HL-60/S4 treated with phorbol 12-myristate 13-acetate at 8.2 ng/mL for 4 days and 3 days (cell line): ENCODE measurements at regions not wholly inside any gene's neighbourhood (a gene's known extent, or its start where the extent isn't known, plus 50 kb on each side); places are given as distances from the start of the nearest gene placed in this dataset.
"Not testable (repeated sequence)": the region's sequence is repeated elsewhere in the genome, so short reads cannot be mapped to it uniquely, and the experiment has no call there.

Experiments
- in situ Hi-C: fragments of 300-500 bp; cut with MboI; formaldehyde crosslinking; loops from 2 replicates; pipeline ENCODE4 v1.15.0; 2022; ENCODE audit warnings: low sequenced_read_pairs

DNA sequence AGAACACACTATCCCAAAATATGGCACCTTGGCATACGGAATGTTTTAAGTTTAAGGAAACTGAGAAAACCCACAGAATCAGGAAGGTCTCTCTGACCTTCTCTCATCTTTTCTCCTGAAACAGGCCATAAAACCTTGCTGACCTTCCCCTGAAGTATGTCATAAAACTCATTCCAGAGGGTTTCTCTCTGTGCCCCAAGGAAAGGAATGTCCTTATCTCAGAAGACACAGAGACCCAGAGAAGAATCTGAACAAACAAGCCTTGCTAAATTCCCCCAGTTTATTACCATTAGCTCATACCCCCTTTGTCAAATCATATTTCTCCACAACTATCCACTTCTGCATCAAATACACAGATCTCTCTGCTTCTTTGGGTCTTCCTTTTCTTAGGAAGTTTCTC lies 603.1 kb downstream of the MCTP2 start:
- in situ Hi-C loops: no loop called here

DNA sequence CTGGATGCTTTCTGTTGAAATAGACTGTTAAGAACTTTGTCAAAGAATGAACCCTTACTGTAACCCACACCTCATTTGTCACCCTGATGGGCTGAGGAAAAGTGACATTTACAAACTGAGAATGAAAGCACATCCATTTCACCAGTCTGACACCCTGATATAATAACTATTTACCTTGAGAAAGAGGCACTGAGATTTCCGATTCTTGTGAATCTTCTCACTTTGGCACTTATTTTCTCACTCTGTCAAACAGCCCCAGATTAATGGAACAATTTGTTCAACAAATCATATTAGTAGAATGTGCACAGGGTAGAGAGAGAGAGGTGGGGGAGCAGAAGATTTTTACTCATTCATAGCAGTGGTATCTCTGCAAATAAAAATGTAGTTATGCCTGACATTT lies 606.9 kb downstream of the MCTP2 start:
- in situ Hi-C loops: no loop called here

DNA sequence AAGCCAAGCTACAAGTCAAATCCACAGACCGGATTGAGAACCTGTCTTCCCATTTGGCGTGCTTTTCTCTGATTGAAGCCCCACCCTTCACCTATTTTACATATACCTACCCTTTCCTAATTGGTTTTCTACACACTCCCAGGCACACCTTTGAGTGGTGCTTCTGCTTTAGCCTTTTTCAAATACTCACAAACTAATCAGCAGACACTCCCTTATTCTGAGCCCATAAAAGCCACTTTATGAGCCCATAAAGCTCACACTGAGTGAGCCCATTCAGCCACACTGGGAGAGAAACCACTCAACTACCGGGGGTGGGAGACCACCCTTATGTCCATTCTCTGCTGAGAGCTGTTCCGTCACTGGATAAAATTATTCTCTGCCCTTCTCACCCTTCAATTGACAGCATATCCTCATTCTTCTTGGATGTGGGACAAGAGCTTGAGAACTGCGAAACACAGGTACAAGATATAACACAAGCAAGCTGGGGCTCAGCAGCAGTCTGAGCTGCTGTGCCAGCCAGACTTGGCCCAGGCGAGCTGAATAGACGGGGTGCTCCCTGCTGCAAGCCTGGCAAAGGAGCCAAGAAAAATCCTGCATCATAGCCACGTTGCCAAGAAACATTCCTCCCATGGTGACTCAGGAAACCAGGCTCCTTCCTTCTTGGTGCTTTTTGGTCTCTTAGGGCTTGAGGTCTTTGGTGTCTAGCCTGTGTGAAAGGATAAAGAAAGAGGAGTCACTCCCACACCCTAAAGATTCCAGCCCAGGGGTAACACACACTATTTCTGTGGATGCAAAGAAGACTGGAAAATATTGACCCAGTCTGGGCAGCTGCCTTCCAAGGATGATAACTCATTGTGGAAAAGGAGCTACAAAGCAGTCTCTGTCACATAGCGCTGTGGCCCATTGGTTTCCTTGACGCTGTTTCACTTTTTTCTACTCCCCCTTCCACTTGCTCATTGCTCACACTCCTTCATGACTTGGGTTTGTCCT lies 609.7 kb downstream of the MCTP2 start:
- in situ Hi-C loops: no loop called here

DNA sequence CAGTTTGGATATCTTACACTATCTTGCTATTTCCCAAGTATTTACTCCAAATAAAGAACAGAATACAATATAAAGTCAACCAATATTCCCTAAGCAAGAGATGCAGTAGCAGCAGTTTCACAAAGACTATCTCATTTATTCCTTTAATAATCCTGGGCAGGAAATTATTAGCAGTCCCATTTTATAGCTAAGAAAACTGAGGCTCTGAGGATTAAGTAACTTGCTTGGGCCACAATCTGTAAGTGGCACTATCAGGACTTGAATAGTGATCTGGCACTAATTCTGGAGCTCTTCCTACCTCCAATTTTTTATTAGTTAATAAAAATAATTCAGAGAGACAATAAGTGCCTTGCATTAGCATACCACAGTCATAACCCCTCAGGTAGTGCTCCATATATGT lies 611.7 kb downstream of the MCTP2 start:
- in situ Hi-C loops: no loop called here

DNA sequence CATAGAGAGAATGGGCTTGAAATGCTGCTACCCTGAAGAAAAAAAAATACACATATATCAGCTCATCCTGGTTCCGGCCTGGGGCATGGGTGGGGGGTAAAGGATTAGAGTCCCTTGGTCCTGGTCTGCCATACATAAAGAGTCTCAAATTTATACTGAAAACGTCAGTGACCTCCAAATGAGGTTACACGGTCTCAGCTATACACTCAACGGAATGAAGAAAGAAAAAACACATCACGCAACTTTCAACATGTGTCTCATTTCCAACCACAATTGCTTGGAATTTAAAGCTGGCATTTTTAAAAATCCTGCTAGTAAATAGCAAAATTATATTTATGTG lies 612.8 kb downstream of the MCTP2 start:
- in situ Hi-C loops: no loop called here

DNA sequence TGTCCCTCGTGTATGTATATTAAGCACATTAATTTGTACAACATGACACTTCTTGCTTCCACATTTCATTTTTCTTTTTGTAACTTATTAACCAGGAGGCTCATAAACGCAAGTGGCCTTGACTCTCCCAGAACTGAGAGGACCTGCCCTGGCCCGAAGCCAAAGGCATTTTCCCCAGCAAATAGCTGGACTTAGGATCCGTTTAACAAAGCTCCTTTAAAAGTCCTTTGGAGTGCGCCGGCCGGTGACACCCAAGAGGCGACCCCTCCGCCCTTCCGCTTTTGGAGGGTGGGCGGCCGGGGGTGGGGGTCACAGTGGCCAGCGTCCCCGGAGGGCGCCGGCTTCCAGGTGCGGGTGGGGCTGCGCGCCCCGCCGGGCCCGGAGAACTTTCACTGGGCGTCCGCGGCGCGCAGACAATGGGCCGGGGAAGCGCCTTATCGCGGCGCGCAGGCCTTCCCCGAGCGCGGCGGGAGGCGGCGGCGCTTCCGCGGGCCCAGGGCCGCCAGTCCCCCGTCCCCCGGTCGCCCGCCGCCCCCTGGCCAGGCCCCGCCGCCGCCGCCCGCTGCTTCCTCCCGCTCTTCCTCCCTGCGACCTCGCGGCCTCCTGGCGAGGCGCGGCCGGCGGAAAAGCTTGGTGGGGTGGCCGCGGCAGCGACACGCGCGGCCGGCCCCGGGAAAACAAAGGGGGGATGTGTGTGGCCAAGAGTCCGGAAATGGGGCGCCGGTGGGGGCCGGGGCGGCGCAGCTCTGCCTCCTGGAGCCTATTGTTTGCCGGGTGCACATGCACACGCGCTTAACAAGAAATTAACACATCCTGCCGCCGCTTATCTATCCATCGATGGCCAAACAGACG lies 613.4 kb downstream of the MCTP2 start:
- in situ Hi-C loops: no loop called here

DNA sequence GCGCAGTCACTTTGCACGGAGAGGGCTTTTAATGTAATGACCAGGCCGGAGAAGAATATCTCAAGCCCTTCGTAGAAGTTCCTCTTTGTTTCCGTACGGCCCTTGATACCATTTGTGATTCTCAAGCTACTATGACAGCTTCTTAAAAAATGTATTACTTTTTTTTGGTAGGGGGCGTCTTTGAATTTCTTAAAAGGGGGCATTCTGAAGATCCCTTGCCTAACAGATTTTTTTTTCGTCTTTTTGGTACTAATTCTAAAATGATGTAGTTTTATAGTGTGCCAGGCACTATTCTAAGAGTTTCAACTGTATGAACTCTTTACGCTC lies 614.0 kb downstream of the MCTP2 start:
- in situ Hi-C loops: no loop called here

DNA sequence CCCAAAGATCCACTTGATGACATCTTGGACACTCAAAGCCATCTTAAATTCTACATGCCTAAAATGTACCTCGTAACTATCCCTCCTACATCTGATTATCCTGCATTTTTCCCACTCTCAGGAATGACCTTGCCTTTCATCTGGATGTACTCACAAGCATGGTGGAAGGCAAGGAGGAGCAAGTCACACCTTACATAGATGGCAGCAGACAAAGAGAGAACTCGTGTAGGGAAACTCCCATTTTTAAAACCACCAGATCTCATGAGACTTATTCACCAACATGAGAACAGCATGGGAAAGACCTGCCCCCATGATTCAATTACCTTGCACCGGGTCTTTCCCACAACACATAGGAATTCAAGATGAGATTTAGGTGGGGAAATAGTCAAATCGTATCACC lies 616.0 kb downstream of the MCTP2 start:
- in situ Hi-C loops: no loop called here

DNA sequence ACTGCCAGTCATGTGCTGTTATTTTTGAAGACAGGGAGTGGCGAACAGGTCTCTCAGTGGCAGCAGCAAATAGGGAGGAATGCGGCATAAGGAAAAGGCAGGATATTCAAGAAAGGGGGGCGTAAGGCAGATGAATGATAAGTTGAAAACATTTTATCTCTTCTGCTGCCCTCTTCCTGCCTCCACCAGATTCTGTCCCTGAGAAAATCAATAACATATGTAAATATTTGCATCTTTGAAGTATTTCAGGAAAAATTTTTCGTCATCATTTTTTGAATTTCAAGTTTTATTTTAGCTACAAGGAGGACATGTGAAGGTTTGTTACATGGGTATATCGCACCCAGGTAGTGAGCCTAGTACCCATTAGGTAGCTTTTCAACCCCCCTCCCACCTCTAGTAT lies 616.7 kb downstream of the MCTP2 start:
- in situ Hi-C loops: no loop called here

DNA sequence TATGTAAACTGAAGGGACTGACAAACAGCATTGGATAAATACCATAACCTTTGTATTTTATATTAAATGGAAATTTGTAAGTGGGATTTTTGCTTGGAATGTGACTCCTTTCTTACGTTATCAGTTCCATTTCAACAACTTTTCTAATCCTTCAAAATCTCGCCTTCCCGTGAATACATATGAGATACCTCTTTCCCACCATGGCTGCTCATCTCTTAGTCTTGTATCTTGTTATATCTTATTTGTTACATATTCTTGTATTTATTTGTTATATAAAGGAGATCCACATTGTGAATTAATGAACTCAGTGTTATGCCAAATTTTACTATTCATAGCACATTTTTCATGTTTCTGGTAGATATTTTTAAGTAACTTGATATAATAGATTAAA lies 623.7 kb downstream of the MCTP2 start:
- in situ Hi-C loops: no loop called here

DNA sequence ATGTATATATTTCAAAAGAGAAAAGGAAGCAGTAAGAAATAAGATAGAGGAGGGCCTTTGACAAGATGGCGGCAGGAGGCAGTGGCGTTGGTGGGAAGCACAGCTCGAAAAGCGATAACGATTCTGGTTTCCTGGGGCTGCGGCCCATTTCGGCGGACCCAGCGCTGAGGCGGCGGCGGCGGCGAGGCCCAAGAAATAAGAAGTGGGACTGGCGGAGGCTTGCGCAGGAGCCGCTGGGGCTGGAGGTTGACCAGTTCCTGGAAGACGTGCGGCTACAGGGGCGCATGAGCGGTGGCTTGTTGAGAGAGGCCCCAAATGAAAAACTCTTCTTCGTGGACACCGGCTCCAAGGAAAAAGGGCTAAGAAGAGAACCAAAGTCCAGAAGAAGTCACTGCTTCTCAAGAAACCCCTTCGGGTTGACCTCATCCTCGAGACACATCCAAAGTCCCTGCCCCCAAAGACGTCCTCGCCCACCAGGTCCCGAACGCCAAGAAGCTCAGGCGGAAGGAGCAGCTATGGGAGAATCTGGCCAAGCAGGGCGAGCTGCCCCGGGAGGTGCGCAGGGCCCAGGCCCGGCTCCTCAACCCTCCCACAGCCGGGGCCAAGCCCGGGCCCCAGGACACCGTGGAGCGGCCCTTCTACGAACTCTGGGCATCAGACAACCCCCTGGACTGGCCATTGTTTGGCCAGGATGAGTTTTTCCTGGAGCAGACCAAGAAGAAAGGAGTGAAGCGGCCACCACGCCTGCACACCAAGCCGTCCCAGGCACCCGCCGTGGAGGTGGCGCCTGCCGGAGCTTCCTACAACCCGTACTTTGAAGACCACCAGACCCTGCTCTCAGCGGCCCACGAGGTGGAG lies 624.3 kb downstream of the MCTP2 start:
- in situ Hi-C loops: no loop called here

DNA sequence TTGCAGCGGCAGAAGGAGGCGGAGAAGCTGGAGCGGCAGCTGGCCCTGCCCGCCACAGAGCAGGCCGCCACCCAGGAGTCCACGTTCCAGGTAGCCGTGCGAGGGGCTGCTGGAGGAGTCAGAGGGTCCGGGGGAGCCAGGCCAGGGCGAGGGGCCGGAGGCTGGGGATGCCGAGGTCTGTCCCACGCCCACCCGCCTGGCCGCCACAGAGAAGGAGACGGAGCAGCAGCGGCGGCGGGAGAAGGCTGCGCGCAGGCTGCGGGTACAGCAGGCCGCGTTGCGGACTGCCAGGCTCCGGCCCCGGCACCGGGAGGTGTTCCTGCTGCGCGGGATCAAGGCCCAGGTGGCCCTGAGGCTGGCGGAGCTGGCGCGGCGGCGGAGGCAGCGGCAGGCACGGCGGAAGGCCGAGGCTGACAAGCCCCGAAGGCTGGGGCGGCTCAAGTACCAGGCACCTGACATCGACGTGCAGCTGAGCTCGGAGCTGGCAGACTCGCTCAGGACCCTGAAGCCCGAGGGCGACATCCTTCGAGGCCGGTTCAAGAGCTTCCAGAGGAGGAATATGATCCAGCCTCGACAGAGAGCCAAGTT lies 625.0 kb downstream of the MCTP2 start:
- in situ Hi-C loops: no loop called here

DNA sequence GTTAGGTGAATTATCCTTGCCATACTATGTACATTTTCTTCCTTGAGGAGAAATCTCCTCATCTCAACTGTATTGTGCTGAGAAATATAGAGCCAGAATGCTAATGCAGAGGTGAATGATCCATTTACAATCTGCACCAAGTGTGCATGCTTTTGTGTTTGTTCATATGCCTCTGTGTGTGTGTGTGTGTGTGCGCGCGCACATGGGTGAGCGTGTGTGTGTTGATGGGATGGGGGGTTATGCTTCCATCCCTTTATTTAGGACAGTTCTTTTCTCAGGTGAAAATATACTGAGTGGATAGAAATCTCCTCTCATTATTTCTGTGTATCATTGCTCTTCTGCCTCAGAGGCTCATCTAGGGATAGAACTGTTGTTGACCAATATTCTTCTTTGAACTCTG lies 626.1 kb downstream of the MCTP2 start:
- in situ Hi-C loops: no loop called here

DNA sequence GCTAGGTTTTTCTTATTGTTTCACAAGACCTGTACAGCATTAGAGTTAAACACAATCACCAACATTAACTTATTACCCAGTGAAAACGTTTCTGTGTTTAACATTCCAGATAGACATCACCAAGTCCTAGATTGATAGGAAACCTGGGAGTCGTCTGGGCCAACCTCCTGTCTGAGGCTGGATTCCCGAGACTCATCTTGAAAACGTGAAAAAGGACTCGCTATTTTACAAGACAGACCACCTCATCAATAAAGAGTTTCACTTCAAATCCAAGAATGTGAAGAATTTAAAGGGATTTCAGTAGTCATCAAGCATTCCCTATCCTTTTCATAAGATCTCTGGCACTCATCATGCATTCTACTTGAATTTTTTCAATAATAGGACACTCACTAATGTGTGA lies 626.6 kb downstream of the MCTP2 start:
- in situ Hi-C loops: no loop called here

DNA sequence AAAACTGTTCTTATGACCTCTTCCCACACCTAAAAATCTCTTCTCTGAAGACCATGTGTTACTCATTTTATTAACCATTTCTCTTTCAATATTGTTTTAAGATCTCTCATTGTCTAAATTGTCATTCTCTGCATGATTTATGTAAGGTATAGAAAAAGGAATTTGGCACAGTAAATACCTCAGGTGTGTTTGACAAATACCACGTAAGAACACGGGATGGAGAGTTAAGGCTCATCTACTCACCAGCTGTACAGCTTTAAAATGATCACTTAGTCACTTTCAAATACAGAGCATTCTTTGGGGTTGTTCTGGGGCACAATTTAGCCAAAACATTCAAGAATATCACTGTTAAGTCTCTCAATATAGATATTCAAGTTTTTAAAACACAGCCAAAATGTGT lies 627.1 kb downstream of the MCTP2 start:
- in situ Hi-C loops: no loop called here

DNA sequence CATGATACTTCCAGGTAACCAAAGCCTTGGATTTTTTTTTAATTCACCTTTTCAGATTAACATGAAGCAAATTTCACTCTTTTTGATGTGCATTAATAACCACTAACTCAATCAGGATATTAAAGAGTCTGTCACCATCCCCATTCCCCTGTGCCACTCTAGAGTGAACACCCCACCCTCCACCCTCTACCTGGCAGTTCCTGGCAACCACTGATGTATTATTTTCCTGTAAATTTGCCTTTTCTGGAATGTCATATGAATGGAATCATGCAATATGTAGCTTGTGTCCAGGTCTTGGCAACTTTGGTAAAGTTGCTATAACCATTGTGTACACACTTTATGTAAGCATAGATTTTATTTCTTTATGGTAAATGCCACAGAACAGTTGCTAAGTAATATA lies 627.6 kb downstream of the MCTP2 start:
- in situ Hi-C loops: no loop called here

DNA sequence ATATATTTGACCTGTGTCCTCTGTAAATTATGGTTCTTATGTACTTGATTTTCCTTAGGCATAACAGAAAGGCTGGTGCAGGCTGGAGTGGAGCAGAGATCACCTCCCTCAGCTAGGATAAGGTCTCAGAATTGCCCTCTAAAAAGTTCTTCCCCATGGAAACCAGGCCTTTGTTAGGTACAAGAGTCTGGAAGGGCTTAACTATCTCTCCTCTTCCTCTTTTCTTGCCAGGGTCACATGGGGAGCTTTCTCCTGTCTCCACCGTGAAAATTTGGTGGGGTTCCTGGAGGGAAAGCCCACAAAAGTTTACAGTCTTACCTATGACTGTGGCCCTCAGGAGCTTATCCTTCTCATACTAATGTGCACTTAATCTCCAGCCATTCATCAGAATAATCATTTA lies 633.2 kb downstream of the MCTP2 start:
- in situ Hi-C loops: no loop called here

DNA sequence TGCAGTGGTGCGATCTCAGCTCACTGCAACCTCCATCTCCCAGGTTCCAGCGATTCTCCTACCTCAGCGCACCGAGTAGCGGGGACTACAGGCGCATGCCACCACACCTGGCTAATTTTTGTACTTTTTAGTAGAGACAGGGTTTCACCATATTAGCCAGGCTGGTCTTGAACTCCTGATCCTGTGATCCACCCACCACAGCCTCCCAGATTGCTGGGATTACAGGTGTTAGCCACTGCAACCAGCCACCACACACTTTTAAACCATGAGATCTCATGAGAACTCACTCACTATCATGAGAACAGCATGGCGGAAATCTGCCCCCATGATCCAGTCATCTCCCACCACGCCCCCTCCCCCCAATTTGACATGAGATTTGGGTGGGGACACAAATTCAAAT lies 636.9 kb downstream of the MCTP2 start:
- in situ Hi-C loops: not testable (repeated sequence)

DNA sequence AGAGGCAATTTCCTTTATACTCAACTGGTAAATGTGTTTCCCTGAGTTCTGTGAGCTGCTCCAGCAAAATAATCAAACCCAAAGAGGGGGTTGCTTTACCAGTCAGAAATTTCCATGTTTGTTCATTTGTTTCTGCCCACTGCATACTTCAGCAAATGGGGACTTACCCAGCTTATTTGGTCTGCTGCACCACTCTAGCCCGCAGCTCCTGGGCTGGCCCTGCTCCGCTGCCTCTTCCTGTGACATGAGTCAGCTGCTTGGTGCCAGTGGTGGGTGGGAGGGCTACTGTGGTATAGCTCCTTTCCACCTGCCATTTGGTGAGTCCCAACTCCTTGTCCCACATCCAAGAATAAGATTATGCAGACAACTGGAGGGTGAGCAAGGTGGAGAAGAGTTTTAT lies 644.2 kb downstream of the MCTP2 start:
- in situ Hi-C loops: no loop called here

DNA sequence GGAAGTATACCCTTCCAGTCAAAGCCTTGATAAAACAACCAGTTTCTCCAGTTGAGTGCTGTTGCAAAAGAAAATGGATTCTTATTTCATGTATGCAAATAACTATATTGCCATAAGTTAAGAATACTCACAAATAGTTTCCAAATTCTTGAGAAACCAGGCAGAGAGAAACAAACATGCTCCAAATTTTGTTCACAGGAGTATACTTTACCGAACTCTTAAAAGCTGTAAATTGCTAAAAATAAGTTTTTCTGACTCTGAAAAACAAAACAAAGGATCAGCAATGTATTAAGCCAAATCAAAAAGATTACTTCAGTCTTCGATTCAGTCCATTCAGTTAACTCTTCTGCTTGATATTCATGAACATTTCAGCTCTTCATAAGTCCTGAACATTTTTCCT lies 646.5 kb downstream of the MCTP2 start:
- in situ Hi-C loops: no loop called here
